GM18507 (cell line): ENCODE measurements at regions not wholly inside any gene's neighbourhood (a gene's known extent, or its start where the extent isn't known, plus 50 kb on each side); places are given as distances from the start of the nearest gene placed in this dataset.
"Not testable (repeated sequence)": the region's sequence is repeated elsewhere in the genome, so short reads cannot be mapped to it uniquely, and the experiment has no call there.

Source experiments
- DNase-seq: peaks from one replicate; pipeline ENCODE4 v3.0.0; 2011; ENCODE audit warnings: low read depth; ENCODE audit not compliant: insufficient read length; ENCODE audit errors: extremely low spot score
- FAIRE-seq: peaks from 2 replicates; lab custom pipeline; 2011; peaks lifted over from hg19 to GRCh38; lab: Jason Lieb, UNC

DNA sequence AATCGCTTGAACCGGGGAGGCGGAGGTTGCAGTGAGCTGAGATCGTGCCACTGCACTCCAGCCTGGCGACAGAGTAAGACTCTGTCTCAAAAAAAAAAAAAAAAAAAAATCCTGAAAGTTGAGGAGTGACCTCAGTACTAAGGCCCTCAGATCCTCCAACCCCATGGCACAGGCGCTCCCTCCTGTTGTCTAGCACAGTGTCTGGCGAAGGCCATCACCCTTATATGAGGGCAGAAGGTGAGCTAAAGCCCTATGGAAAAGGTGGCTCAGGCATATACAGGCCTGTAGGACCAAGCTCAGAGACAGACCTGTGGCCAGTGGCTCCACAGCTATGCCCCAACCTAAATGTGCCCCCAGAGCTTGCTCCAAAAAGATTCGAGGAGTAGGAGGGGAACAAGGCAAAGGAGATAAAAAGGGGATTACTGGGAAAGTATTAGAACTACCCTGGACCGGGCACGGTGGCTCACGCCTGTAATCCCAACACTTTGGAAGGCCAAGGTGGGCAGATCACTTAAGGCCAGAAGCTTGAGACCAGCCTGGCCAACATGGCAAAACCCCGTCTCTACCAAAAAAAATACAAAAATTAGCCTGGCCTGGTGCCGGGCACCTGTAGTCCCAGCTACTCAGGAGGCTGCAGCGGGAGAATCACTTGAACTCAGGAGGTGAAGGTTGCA lies 92.4 kb downstream of the GLUL start:
- FAIRE-seq, DNase-seq: not testable (repeated sequence)

DNA sequence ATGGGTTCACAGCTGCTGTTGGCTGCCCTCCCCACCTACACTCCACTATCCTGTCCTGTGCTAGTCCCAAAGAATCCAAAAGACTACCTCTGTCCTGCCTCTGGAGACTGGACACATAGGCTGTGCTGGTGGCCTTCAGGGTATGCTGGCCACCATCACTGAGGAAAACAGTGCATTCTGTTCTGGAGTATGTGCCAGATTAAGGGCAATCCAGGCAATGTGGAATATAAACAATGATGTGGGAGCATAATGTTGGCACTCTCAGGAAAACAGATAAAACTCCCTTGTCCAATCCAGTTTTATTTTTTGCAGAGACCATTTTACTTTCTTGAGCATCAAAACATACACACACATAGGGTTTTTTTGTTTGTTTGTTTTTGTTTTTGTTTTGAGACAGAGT lies 94.3 kb downstream of the GLUL start:
- FAIRE-seq (no peak), DNase-seq (no peak)

DNA sequence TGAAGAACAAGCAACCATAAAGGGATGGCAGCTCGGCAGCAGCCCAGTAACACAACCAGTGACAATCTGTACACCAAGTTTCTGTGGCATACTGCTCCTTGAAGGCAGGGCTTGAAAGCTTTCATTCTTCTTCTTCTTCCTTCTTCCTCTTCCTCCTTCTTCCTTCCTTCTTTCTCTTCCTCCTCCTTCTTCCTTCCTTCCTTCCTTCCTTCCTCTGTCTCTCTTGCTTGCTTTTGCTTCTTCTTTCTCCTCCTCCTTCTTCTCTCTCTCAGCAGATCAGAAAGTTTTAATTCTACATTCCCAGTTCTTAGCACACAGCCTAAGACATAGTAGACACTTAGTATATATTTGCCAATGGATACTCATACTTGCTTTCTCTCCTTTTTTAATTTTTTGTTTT lies 95.9 kb downstream of the GLUL start:
- FAIRE-seq: no peak
- no peak for DNase-seq

DNA sequence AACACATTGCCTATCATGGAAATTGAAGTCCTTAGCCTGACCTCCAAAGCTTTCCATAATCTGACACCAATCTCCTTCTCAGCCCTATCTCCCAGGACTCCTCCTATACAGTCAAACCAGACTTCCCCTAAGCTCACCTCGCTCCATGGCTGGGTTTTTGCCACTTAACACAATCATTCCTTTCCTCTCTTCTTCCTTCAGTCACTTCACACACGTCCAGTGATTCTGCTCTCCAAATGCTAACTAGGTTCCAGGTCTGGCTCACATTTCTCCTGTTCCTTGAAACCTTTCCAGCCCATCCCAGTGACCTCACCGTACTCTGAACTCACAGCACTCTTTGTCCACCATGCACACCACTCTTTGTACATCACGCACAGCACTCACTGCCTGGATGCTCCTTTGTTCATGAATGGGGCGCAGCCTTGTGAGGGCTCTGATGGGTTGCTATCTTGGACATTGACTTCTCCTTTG lies 98.4 kb downstream of the GLUL start:
- DNase-seq: no peak
- no peak for FAIRE-seq

DNA sequence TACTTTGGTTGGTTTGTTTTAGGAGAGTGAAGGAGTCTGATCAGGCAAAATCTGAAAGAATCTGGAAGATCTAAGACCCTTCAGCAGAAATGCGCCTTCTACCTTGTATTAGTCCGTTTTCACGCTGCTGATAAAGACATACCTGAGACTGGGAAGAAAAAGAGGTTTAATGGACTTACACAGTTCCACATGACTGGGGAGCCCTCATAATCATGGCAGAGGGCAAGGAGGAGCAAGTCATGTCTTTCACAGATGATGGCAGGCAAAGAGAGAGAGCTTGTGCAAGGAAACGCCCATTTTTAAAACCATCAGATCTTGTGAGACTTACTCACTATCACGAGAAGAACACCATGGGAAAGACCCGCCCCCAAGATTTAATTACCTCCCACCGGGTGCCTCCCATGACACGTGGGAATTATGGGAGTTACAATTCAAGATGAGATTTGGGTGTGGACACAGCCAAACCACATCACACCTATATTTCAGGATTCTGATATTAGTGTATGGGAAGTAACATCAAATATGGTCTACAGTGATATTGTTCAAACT lies 99.3 kb downstream of the GLUL start:
- DNase-seq (no peak), FAIRE-seq (no peak)

DNA sequence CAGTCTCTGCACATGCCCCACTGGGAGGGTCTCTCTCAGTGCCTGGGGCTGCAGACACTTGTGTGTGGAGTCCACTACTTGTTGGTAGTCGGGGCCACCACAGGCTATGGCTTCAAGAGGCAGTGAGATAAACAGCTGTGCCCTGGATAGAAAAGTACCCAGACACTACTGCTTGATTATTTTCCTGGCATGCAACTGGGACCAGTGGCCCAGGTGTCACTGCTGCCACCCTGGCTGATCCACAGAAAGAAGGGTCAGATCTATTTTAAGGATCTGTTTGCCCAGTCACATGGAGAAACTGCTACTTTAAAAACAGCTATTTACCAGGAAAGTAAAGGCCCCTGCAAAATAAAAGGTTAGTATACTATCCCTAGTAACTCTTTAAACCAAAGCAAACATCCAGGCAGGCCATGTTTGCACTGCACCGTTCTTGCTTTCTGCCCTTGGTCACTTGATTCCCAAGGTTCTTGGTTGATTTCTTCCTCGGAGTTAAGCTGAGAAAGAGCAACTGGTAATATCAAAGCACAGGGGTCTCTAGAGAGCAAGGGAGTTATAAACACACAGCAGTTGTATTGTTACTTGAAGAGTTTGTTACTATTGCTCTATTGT lies 99.9 kb downstream of the GLUL start:
- FAIRE-seq: no peak
- no peak for DNase-seq

DNA sequence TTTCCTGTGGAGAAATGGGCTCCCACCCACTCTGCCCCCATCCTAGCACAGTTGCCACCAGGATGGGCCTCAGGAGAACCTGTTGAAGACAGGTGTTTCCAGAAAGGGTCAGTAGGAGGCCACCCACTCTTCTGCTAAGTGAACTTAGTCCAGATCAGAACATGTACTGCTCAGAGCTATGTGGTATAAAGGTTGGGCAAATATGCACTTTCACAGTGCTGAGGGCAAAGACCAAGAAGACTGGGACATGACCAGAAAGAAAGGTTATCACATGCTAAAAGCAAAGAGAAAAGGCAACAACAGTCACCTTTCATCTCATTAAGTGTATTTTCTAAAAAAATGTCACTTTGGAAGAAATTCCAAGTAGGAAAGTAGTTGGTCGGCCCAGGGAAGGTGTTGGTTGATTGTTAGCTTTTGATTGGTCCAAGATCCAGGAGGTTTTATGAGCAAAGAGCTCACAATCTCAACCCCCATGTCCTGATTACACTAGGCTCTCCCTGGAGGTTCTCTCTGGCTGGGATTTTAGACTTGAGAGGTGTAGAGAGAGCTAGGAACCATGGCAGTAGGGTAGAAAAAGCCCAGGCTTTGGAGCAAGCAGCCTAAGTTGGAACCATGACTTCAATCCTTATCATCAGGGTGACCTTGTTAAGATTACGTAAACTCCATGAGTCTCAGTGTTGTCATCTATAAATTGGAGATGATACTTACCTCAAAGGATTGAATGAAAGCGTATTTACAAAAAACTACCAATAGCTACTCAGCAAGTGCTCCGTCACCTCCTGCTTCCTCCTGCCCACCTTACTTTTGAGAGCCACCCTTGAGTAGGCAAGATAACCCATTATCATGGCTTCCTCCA lies 102.6 kb downstream of the GLUL start:
- DNase-seq (no peak), FAIRE-seq (no peak)

DNA sequence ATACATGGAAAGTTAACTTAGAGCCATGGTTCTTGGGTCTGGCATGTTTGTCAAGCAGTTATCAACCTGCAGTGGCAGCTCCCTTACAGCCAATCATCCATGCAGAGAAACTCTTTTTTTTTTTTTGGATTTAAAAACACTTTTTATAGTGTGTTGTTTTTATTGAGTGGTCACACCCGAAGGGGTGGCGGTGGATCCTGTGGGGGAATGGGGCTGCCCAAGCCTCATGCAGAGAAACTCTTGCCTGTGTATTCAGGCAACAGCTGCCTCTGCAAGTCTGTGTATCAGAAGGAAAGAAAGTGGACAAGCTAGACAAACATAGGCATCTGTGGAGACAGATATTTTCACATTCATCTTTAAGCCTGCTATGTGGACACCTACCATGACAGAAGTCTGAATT lies 104.8 kb downstream of the GLUL start:
- DNase-seq: no peak
- no peak for FAIRE-seq

DNA sequence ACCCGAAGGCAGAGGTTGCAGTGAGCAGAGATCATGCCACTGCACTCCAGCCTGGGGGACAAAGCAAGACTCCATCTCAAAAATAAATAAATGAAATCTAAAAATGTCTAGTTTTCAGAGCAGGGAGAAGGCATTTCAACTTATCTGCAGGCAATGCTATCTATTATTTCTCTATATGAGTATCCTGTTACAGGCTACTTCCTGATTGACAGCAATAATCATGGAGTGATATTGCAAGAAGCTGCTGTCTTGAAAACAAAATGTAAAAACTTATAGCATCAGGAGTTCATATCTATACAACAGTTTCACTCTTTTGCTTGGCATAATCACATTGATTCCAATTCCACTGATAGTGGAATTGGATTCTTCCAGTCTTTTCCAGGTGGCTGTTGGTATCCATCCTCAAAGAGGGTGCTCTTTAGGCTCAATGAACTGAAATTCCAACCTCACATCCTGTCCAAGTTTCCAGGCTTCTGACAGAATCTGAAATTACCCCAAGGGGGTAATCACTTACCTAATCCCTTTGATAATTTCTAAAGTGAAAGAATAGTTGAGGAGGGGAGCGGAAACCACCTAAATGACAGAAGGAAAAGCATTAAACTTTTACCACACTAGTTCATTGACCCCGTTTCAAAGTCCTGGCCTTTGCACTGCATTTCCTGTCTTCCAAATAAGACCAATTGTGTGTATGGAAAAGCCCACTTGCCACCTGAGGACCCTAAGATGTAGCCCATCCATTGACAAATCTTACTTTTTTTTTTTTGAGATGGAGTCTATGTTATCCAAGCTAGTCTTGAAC lies 107.6 kb downstream of the GLUL start:
- DNase-seq (no peak), FAIRE-seq (no peak)

DNA sequence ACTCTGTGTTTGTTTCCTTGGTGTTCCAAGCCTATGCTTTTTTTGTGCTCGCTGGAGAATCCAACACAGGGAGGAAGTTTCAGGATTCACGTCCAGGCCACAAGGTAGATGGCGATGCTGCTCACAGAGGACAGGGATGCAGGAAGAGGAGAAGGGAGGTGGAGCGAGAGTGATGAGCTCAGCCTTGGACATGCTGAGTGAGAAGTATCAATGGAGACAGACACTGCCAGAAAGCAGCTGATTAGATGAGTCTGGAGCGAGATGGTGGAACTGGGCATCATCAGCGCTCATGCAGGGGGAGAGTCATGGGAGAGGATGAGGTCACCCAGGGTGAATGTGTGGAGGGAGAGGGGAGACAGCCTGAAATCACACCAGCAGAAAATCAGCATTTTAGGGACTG lies 110.0 kb downstream of the GLUL start:
- no peak for DNase-seq
- no peak for FAIRE-seq

DNA sequence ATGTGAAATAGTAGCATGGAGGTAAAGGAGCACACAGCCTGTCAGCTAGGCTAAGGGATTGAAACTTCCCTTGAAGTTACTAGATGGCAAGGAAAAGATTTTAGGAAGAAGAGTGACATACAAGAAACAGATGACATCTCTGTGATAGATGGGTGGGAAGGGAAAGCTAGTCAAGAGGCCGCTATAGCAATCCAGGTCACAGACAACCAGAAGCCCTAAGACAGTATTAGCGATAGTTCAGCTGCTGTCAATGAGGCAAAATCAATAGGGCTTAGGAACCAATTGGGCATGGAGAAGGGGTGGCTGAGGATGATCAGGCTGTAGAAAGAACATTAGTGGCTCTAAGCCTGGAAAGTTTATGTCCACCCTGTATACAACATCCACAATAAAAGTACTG lies 111.1 kb downstream of the GLUL start:
- FAIRE-seq (no peak), DNase-seq (no peak)

DNA sequence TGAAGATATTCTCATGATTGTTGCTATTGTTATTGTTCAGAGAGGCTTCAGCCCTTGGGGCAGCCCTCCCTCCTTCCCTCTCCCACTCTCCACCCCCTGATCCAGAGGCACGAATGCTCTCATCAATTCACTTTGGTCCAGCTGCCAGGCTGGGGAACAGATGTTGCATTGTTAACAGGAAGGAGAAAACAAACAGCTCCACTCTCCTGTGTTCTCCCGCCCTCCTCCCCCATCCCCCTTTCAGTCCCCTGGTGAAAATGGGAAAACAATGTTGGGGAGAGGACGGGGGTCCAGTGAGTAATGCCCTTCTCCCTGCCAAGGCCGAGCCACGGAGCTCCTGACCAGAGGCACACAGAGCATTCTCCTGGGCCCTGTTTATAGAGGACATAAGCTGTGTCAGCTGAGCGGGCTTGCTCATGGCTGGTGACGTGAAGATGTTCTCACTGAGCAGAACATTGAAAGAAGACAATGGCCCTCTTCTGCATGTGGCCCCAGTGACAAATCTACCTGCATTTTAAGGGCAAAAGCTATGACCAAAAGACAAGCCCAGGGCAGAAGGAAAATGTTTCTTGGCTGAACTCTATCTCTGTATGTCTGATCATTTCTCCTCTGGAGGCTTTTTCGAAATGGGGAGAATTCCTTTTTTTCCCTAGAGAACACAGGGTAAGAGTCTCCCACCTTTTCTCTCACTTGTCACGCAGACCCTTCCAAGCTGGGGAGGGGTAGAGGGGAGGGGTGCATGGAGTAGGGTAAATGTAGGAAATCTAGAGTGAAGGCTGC lies 111.7 kb downstream of the GLUL start:
- no peak for DNase-seq
- FAIRE-seq: no peak

DNA sequence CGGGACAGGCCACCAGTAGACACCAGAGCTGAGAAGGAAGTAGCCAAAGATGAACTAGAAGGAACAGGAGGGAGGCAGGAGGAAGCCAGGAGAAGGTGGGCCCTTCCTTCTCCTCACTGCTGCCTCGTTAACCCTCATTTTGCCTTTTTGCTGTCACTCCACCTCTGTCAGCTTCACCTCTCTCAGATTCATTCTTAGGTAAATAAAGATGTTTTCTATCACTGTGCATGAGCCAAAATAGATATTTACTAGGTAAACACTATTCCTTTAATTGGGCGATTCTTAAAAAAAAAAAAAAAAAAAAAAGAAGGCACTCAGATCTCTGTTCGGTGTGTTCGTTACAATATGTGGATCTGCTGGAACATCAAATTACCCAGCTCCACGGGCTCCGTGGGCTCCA lies 112.3 kb downstream of the GLUL start:
- DNase-seq: no peak
- FAIRE-seq: no peak

DNA sequence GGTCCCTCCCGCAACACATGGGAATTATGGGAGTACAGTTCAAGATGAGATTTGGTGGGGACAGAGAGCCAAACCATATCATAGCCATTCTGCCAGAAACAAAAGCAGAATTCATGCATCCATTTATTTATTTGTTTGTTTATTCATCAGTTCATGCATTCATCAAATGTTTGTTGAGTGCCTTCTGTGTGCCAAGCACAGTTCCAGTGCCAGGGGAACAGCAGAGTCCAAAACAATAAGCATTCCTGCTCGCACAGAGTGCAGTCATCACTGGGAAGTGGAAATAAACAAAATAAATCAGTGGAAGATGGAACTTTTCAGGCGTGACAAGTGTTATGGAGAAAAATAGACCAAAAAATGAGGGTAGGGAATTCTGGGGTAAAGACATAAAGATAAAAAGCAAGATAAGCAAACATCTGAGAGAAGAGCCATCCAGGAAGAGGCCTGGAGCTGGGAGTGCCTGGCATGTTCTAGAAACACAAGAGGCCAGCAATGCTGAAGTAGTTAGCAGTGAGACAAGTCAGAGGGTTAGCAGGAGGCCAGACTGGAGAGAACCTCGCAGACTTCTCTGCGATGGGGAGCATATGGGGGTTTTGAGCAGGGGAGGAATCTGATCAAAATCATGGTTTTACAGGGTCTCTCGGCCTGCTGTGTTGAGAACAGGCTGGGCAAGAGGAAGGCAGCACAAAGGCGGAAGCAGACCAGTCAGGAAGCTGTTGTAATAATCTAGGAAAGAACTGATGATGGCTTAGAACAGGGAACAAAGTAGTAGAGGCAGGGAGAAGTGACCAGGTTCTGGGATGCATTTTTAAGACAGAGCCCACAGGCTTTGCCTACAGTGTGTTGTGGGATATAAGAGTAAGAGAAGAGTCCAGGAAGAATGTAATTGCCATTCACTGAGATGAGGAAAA lies 113.2 kb downstream of the GLUL start:
- FAIRE-seq (no peak), DNase-seq (no peak)

DNA sequence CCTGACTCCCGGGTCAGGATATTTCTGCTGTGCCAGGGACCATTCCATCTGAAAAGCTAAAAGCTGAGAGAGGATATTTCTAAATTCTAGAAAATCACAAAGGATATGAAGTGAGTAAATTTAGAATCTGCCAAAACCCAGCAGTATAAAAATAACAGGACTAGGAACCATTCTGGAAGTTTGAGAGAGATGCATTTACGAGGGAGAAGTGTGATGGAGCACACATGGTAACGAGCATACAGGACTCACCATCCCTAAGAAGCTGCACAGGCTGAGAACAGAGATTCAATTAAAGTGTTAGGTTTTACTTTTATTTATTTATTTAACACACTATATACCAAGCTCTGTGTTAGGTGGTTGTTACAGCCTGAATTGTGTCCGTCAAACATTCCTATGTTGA lies 116.3 kb downstream of the GLUL start:
- DNase-seq (no peak), FAIRE-seq (no peak)

DNA sequence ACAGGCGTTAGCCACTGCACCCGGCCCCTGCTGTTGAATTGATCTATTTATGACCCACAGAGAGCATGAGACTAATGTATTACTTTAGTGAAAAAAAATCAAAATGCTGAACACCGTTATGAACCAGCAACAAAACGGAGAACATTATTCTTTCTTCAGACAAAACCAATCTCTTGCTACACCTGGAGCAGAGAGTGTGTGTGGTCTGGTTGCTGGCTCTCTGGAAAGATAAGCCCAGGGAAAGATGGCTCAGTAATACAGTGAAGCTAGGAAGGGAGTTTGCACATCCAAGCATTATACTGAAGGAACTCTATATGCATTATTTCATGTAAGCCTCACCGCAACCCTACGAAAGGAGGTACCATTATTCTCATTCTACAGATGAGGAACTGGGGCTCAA lies 117.0 kb downstream of the GLUL start:
- no peak for FAIRE-seq
- DNase-seq: no peak

DNA sequence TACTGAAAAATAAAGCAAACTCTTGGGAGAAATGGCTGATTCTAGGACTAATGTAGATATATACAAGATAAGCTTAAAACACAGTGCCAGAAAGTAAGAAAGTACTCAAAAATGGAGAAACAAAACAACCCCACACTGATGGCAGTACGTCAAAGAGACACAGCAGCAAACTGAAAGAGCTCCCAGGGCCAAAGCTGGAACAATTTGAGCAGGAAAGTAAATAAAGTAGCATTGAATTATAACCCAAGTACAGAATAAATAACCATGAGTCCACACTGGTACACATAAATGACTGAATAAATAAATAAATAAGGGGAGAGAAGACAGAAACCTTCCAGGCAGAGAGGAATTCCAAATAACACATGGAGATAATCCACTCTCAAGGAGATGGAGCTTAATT lies 120.9 kb downstream of the GLUL start:
- FAIRE-seq (no peak), DNase-seq (no peak)

DNA sequence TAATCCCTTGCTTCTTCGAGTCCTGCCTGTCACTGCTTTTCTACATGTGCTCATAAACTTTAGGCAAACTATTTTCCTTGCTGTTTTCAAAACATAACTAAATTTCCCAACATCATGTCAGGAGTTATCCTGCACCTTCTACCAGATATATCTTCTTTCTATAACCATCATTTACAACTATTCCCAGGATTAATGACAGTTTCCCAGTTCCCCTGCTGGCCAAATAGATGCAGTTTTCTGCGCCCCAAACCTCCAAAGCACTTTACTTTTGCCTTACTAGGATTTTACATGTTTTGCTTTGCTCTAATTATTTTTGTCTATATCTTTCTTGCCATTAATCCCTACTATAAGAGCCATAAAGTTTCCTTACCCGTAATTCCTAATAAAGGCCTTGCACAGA lies 122.5 kb downstream of the GLUL start:
- FAIRE-seq (no peak), DNase-seq (no peak)
